PC-9 (cell line): ENCODE measurements at regions not wholly inside any gene's neighbourhood (a gene's known extent, or its start where the extent isn't known, plus 50 kb on each side); places are given as distances from the start of the nearest gene placed in this dataset.

Source experiments
- BruUV-seq: library from RNA; stranded (reverse); fragments of 400-500 nt; replicated peaks from 2 replicates; lab custom pipeline; 2021; lab: Mats Ljungman, UMichigan
- CTCF ChIA-PET: fragments of 300-600 bp; sonication (Branson Sonifier 250); formaldehyde crosslinking; loops from one replicate; lab custom pipeline; 2022; ENCODE audit warnings: antibody characterized with exemption; lab: Charles Lee
- POLR2A ChIA-PET: fragments of 300-600 bp; sonication (Branson Sonifier 250); formaldehyde crosslinking; loops from one replicate; lab custom pipeline; 2022; ENCODE audit warnings: antibody characterized with exemption; ENCODE audit not compliant: unreplicated experiment; lab: Charles Lee
- DNase-seq, 2 experiments: peaks; one replicate each; pipeline versions ENCODE4 v3.0.0 to v3.0.0-alpha.2; 2015 to 2022; ENCODE audit warnings: mixed read lengths in 1 of 2
- H2AFZ ChIP-seq: fragments of 200-600 bp; sonication (generic); 2 replicates; pipeline ENCODE4 v1.8.1; 2017; ENCODE audit warnings: antibody characterized with exemption
- H3F3A ChIP-seq: fragments of 200-600 bp; sonication (generic); 2 replicates; pipeline ENCODE4 v1.8.1; 2017; ENCODE audit warnings: antibody characterized with exemption, mild to moderate bottlenecking, low read depth; ENCODE audit not compliant: insufficient read depth
- H3K27ac ChIP-seq: fragments of 200-600 bp; sonication (generic); 2 replicates; pipeline ENCODE4 v1.6.1; 2016; ENCODE audit warnings: mixed run types
- H3K27me3 ChIP-seq: fragments of 200-600 bp; sonication (generic); 2 replicates; pipeline ENCODE4 v1.6.1; 2016; ENCODE audit warnings: low read depth, mixed run types; ENCODE audit not compliant: insufficient read depth
- H3K36me3 ChIP-seq: fragments of 200-600 bp; sonication (generic); 2 replicates; pipeline ENCODE4 v1.6.1; 2016; ENCODE audit warnings: low read depth, mixed run types
- H3K4me1 ChIP-seq: fragments of 200-600 bp; sonication (generic); replicated peaks from 2 replicates; pipeline ENCODE4 v1.6.1; 2016; ENCODE audit warnings: mixed run types; ENCODE audit not compliant: insufficient read depth
- H3K4me2 ChIP-seq: fragments of 200-600 bp; sonication (generic); 2 replicates; pipeline ENCODE4 v1.6.1; 2017; ENCODE audit warnings: mixed run types
- H3K4me3 ChIP-seq: fragments of 200-600 bp; sonication (generic); 2 replicates; pipeline ENCODE4 v1.6.1; 2016; ENCODE audit warnings: mixed run types
- H3K79me2 ChIP-seq: fragments of 200-600 bp; sonication (generic); 2 replicates; pipeline ENCODE4 v1.6.1; 2017; ENCODE audit warnings: low read depth, mixed run types
- H3K9me2 ChIP-seq: fragments of 200-600 bp; sonication (generic); 2 replicates; pipeline ENCODE4 v1.8.1; 2017; ENCODE audit warnings: mild to moderate bottlenecking; ENCODE audit not compliant: insufficient read depth
- H3K9me3 ChIP-seq: fragments of 200-600 bp; sonication (generic); 2 replicates; pipeline ENCODE4 v1.8.1; 2016; ENCODE audit warnings: low read depth; ENCODE audit not compliant: insufficient read depth
- H4K20me1 ChIP-seq: fragments of 200-600 bp; sonication (generic); 2 replicates; pipeline ENCODE4 v1.8.1; 2017; ENCODE audit not compliant: insufficient read depth
- EZH2 ChIP-seq: fragments of 200-600 bp; sonication (generic); IDR thresholded peaks from 2 replicates; pipeline ENCODE4 v1.8.0; 2017; ENCODE audit warnings: antibody characterized with exemption, low read depth
- intact Hi-C: fragments of 100-400 bp; cut with micrococcal nuclease; formaldehyde crosslinking; loops from one replicate; pipeline ENCODE4 v1.10.0; 2022; ENCODE audit not compliant: unreplicated experiment
- TF ChIP-seq, protein P1 (sequence below): fragments of 200-600 bp; sonication (generic); conservative IDR thresholded peaks from 2 replicates; pipeline ENCODE4 v1.6.1; 2017; ENCODE audit warnings: mixed run types, antibody characterized with exemption, mild to moderate bottlenecking, moderate library complexity

- H3K27me3 ChIP-seq = no peaks in the 10 kb centered on the region
- no peaks in the 10 kb centered on the region for H3F3A ChIP-seq
- intact Hi-C loops = no loop called here
- H3K4me2 ChIP-seq = no peak overlapping the region
- no peaks in the 10 kb centered on the region for H4K20me1 ChIP-seq
- no peak for DNase-seq
- no peak overlapping the region for H2AFZ ChIP-seq
- H3K4me3 ChIP-seq = no peak overlapping the region
- no peaks in the 10 kb centered on the region for H3K79me2 ChIP-seq
- no peak overlapping the region for H3K27ac ChIP-seq
- no peaks in the 10 kb centered on the region for H3K9me3 ChIP-seq
- BruUV-seq = no TSS peak
- ChIA-PET CTCF (no interaction called here), POLR2A (no interaction called here)
- no peaks in the 10 kb centered on the region for H3K4me1 ChIP-seq
- no peaks in the 10 kb centered on the region for H3K36me3 ChIP-seq
- no peaks in the 10 kb centered on the region for H3K9me2 ChIP-seq
- no peak for TF ChIP-seq EZH2
- TF ChIP-seq, protein P1, sequence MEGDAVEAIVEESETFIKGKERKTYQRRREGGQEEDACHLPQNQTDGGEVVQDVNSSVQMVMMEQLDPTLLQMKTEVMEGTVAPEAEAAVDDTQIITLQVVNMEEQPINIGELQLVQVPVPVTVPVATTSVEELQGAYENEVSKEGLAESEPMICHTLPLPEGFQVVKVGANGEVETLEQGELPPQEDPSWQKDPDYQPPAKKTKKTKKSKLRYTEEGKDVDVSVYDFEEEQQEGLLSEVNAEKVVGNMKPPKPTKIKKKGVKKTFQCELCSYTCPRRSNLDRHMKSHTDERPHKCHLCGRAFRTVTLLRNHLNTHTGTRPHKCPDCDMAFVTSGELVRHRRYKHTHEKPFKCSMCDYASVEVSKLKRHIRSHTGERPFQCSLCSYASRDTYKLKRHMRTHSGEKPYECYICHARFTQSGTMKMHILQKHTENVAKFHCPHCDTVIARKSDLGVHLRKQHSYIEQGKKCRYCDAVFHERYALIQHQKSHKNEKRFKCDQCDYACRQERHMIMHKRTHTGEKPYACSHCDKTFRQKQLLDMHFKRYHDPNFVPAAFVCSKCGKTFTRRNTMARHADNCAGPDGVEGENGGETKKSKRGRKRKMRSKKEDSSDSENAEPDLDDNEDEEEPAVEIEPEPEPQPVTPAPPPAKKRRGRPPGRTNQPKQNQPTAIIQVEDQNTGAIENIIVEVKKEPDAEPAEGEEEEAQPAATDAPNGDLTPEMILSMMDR = no peak
Observed at GRCh38 chr5:122576256-122577016, 198.4 kb upstream of the SNX2 start.

GRCh38 chr5:122581629-122582028, 193.3 kb upstream of the SNX2 start:
- no TSS peak for BruUV-seq
- POLR2A ChIA-PET = no interaction called here

GRCh38 chr5:122584411-122585300, 190.2 kb upstream of the SNX2 start:
- no peaks in the 10 kb centered on the region for H3K36me3 ChIP-seq
- no peak overlapping the region for H2AFZ ChIP-seq
- H3F3A ChIP-seq = no peaks in the 10 kb centered on the region
- H4K20me1 ChIP-seq = no peaks in the 10 kb centered on the region
- no peak overlapping the region for H3K4me3 ChIP-seq
- TF ChIP-seq, protein P1 = no peak
- TF ChIP-seq EZH2 = no peak
- no peaks in the 10 kb centered on the region for H3K9me2 ChIP-seq
- no peak overlapping the region for H3K4me2 ChIP-seq
- no peaks in the 10 kb centered on the region for H3K9me3 ChIP-seq
- POLR2A ChIA-PET = no interaction called here
- no peak for DNase-seq
- H3K27me3 ChIP-seq = no peaks in the 10 kb centered on the region
- no TSS peak for BruUV-seq
- H3K4me1 ChIP-seq = no peaks in the 10 kb centered on the region
- H3K79me2 ChIP-seq = no peaks in the 10 kb centered on the region
- H3K27ac ChIP-seq = no peak overlapping the region
- intact Hi-C loops = no loop called here
- CTCF ChIA-PET = no interaction called here

More at GRCh38 chr5:122581629-122582028, 193.3 kb upstream of the SNX2 start:
- no peaks in the 10 kb centered on the region for H3K9me2 ChIP-seq
- no peak overlapping the region for H3K4me3 ChIP-seq
- no peaks in the 10 kb centered on the region for H3K27me3 ChIP-seq
- no peaks in the 10 kb centered on the region for H3F3A ChIP-seq
- intact Hi-C loops = no loop called here
- no peak for DNase-seq
- H3K4me1 ChIP-seq = no peaks in the 10 kb centered on the region
- H3K4me2 ChIP-seq = no peak overlapping the region
- TF ChIP-seq, protein P1 = no peak
- no peak for TF ChIP-seq EZH2
- no peaks in the 10 kb centered on the region for H4K20me1 ChIP-seq
- H3K9me3 ChIP-seq = no peaks in the 10 kb centered on the region
- CTCF ChIA-PET = no interaction called here
- H3K36me3 ChIP-seq = no peaks in the 10 kb centered on the region
- H3K27ac ChIP-seq = no peak overlapping the region
- H3K79me2 ChIP-seq = no peaks in the 10 kb centered on the region
- no peak overlapping the region for H2AFZ ChIP-seq
